Fibroblast of lung (primary cell): ENCODE measurements at regions not wholly inside any gene's neighbourhood (a gene's known extent, or its start where the extent isn't known, plus 50 kb on each side); places are given as distances from the start of the nearest gene placed in this dataset.

ENCODE experiments used
- CTCF ChIP-seq, 2 donors: IDR thresholded peaks in 1 of 2; conservative IDR thresholded peaks in 1 of 2; 1 replicate in 1 of 2; 2 replicates in 1 of 2; pipeline ENCODE4 v1.5.1; 2011 to 2012; ENCODE audit warnings: low read length in 2 of 2, control low read depth in 1 of 2, inconsistent platforms in 1 of 2, low read depth in 1 of 2, mild to moderate bottlenecking in 1 of 2
- EZH2 ChIP-seq: IDR thresholded peaks from 2 replicates; pipeline ENCODE4 v1.5.1; 2012; ENCODE audit warnings: low read length, control low read depth, mild to moderate bottlenecking; ENCODE audit errors: missing control alignments

- TF ChIP-seq CTCF (conservative IDR thresholded peaks at IDR 0.05 in 1 of 2, IDR thresholded peaks at IDR 0.05 in 1 of 2; ENCODE audit: low read depth in 1 of 2, low read length in 2 of 2) (no peak), EZH2 (no peak)
Measured at GRCh38 chr12:33786532-33786931, 235.8 kb upstream of the ALG10 start.
